Activated naive CD8-positive, alpha-beta T cell treated with anti-CD3 and anti-CD28 coated beads, Interleukin-2, amount 50 U/mL, for 24 hours (primary cell): ENCODE measurements at regions not wholly inside any gene's neighbourhood (a gene's known extent, or its start where the extent isn't known, plus 50 kb on each side); places are given as distances from the start of the nearest gene placed in this dataset.

ENCODE experiments used
- ATAC-seq: fragments of 150-1000 bp; cut with Tn5 transposase; one replicate; pipeline ENCODE4 v1.10.0; 2021
- DNase-seq: peaks from one replicate; pipeline ENCODE4 v3.0.0; 2021
- H3K27ac Mint-ChIP-seq: one replicate; pipeline ENCODE4 v1.8.0; 2021; ENCODE audit warnings: mild to moderate bottlenecking, mixed read lengths
- H3K27me3 Mint-ChIP-seq: one replicate; pipeline ENCODE4 v1.8.0; 2021; ENCODE audit warnings: mixed read lengths
- H3K36me3 Mint-ChIP-seq: one replicate; pipeline ENCODE4 v1.8.0; 2021; ENCODE audit warnings: low read depth, mixed read lengths
- H3K4me1 Mint-ChIP-seq: one replicate; pipeline ENCODE4 v1.8.0; 2021; ENCODE audit warnings: mixed read lengths
- H3K4me3 Mint-ChIP-seq: one replicate; pipeline ENCODE4 v1.8.0; 2021; ENCODE audit warnings: mild to moderate bottlenecking, moderate library complexity, mixed read lengths
- H3K9me3 Mint-ChIP-seq: one replicate; pipeline ENCODE4 v1.8.0; 2021; ENCODE audit warnings: mixed read lengths

DNA sequence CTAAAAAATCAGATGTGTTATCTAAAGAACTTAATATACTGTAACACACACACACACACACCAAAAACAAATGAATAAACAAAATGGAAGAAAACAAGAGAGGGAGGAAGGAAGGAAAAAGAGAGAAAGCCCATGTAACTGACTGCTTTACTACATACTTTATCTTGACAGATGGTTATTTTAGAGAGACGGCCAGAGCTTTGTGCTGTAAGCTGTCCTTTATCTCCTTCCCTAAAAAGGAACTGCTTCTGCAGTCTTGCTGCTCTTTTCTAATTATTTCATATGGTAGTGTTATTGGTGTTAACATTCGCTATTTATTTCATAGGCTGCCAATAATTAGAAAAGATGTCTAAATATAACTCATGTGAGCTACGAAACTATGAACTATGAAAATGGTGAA is 1384.6 kb downstream of the MRPL39 start:
- no peaks in the 10 kb centered on the region for H3K27me3 Mint-ChIP-seq
- ATAC-seq (no peak), DNase-seq (no peak)
- H3K36me3 Mint-ChIP-seq, result no peaks in the 10 kb centered on the region
- H3K9me3 Mint-ChIP-seq, result no peaks in the 10 kb centered on the region
- H3K4me3 Mint-ChIP-seq, result no peak overlapping the region
- no peak overlapping the region for H3K27ac Mint-ChIP-seq
- no peaks in the 10 kb centered on the region for H3K4me1 Mint-ChIP-seq

DNA sequence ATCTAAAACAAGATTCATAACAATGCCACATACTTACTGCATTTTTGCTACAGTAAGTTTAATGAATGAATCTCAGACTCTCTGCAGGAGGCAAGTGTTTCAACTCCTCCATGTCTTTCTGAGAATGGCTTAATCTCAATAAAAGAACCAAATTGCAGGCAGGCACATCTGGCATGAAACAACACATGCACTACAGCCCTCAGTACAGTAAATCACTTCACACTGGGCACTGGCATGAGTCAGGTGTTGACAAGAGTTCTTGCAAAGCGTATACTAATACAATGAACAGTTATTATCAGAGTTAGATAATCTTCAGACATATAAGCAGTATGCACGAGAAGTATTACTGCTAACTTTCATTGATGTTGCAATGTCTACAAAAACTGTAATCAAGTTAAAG is 1386.8 kb downstream of the MRPL39 start:
- ATAC-seq, result no peak
- no peak for DNase-seq
- Mint-ChIP-seq H3K27me3 (no peaks in the 10 kb centered on the region), H3K4me3 (no peak overlapping the region), H3K36me3 (no peaks in the 10 kb centered on the region), H3K27ac (no peak overlapping the region), H3K4me1 (no peaks in the 10 kb centered on the region), H3K9me3 (no peaks in the 10 kb centered on the region)

DNA sequence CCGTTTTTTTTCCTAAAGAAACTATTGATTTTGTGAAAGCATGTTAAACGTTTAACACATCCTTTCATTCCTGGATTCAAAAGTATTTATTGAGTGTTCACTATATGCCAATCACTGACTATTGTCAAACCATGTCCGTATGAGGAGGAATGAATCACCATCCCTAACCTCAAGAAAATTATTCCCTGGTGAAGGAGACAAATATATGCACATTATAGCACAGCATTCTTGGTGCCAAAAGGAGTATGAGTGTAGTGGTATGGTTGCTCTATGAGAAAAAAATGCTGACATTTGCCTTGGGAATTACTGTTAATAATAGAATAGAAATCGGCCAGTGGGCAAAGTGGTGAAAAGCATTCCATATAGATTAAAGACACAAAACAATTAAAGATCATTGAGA is 1390.1 kb downstream of the MRPL39 start:
- DNase-seq (no peak), ATAC-seq (no peak)
- no peak overlapping the region for H3K27ac Mint-ChIP-seq

DNA sequence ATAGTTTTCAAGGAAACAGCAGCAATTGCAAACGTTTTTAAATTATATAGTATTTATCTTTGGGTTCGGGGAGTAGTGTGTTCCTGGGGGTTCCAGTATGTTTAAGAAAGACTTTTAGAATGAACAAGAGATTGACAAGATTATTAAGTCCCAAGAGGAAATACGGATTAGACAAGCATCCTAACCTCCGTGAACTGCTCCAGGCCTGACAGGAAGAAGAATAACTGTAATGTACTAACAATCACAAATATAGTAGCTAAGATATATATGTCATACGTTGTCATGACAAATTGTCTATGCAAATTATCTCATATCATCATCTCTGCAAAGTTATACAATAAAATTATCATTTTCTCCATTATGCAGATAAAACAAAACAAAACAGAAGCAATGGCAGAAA is 1397.2 kb downstream of the MRPL39 start:
- DNase-seq (no peak), ATAC-seq (no peak)
- H3K4me3 Mint-ChIP-seq, result no peak overlapping the region
- no peaks in the 10 kb centered on the region for H3K27me3 Mint-ChIP-seq
- no peaks in the 10 kb centered on the region for H3K9me3 Mint-ChIP-seq
- H3K36me3 Mint-ChIP-seq, result no peaks in the 10 kb centered on the region
- H3K27ac Mint-ChIP-seq, result no peak overlapping the region
- H3K4me1 Mint-ChIP-seq, result no peaks in the 10 kb centered on the region

More for the DNA sequence above, 1390.1 kb downstream of the MRPL39 start:
- no peaks in the 10 kb centered on the region for H3K27me3 Mint-ChIP-seq
- no peaks in the 10 kb centered on the region for H3K36me3 Mint-ChIP-seq
- no peaks in the 10 kb centered on the region for H3K4me1 Mint-ChIP-seq
- no peak overlapping the region for H3K4me3 Mint-ChIP-seq
- H3K9me3 Mint-ChIP-seq, result no peaks in the 10 kb centered on the region

DNA sequence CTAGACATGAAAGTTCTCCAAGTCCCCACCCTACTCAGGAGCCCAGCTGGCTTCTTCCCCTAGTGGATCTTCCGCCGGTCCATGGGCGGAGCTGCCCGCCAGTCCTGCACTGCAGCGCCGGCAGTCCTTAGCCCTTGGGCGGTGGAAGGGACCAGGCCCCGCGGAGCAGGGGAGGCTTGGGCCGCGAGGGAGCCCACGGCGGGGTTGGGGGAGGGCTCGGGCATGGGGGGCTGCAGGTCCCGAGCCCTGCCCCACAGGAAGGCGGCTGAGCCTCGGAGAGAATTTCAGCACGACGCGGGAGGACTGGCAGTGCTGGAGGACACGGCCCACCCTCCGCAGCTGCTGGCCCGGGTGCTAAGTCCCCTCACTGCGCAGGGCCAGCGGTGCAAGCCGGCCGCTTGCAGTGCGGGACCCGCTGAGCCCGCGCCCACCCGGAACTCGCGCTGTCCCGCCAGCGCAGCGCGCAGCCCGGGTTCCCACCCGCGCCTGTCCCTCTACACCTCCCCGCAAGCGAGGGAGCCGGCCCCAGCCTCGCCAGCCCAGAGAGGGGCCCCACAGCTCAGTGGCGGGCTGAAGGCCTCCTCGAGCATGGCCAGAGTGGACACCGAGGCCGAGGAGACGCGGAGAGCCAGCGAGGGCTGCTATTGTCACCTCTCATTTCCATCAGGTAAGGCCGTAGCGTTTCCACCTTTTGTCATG is 1398.6 kb downstream of the MRPL39 start:
- no peak for ATAC-seq

DNA sequence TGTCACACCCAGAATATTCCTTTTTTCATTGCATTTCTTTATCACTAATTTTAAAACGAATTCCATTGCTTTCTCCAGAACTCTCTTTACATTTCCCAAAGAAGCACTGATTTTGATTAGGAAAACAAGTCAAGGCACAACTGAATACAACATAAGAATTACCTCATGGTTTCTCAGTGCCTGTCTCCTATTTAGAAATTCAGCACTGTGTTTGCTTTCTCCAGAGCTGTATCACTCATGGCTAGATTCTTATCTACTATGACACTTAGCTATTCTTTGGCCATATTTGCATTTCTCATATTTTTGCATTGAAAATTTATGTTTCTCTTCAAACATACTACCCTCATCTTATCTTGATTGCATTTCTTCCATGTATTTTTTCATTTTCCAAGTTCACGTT is 1402.0 kb downstream of the MRPL39 start:
- Mint-ChIP-seq H3K4me1 (no peaks in the 10 kb centered on the region), H3K4me3 (no peak overlapping the region), H3K27ac (no peak overlapping the region)

More for the DNA sequence above, 1398.6 kb downstream of the MRPL39 start:
- Mint-ChIP-seq H3K4me3 (no peak overlapping the region), H3K27ac (no peak overlapping the region), H3K36me3 (no peaks in the 10 kb centered on the region), H3K27me3 (no peaks in the 10 kb centered on the region), H3K9me3 (no peaks in the 10 kb centered on the region), H3K4me1 (no peaks in the 10 kb centered on the region)
- no peak for DNase-seq

DNA sequence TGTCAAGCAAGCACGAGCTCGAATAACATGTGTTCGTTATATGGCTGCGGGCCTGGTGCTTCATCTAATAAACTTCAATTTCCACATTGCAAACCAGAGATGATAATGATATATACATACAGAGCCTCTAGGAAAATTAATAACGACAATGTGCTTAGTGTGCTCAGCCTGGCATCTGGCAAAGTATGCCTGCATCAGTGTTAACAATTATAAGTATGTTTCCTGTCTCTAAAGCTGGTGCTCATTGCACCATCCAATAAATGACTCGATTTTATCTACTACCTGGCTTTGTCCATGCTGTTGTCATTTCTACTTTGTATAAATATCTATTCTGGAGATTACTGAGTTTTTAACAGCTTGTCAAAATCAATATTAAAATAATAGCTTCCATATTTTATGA is 1402.6 kb downstream of the MRPL39 start:
- no peaks in the 10 kb centered on the region for H3K27me3 Mint-ChIP-seq
- DNase-seq, result no peak
- H3K27ac Mint-ChIP-seq, result no peak overlapping the region
- ATAC-seq, result no peak
- no peak overlapping the region for H3K4me3 Mint-ChIP-seq
- no peaks in the 10 kb centered on the region for H3K36me3 Mint-ChIP-seq
- H3K9me3 Mint-ChIP-seq, result no peaks in the 10 kb centered on the region
- H3K4me1 Mint-ChIP-seq, result no peaks in the 10 kb centered on the region

More for the DNA sequence above, 1402.0 kb downstream of the MRPL39 start:
- no peaks in the 10 kb centered on the region for H3K27me3 Mint-ChIP-seq
- no peaks in the 10 kb centered on the region for H3K36me3 Mint-ChIP-seq
- DNase-seq, result no peak
- ATAC-seq, result no peak
- no peaks in the 10 kb centered on the region for H3K9me3 Mint-ChIP-seq

DNA sequence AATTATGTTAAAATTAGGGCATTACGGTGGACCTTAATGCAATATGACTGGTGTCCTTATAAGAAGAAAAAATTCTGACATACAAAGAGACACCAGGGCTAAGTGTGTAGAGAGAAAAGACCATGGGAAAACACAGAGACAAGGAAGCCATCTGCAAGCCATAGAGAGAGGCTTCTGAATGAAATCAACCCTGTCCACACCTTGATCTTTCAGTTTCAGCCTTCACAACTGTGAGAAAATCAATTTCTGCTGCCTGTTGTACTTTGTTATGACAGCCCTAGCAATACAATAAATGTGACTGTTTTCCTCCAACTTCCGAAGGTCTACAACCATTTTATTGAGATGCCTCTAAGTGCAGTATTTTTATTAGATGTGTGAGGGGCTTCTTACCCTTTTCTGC is 1407.2 kb downstream of the MRPL39 start:
- Mint-ChIP-seq H3K36me3 (no peaks in the 10 kb centered on the region), H3K9me3 (no peaks in the 10 kb centered on the region), H3K27me3 (no peaks in the 10 kb centered on the region), H3K4me3 (no peak overlapping the region), H3K27ac (no peak overlapping the region), H3K4me1 (no peaks in the 10 kb centered on the region)
- DNase-seq (no peak), ATAC-seq (no peak)

DNA sequence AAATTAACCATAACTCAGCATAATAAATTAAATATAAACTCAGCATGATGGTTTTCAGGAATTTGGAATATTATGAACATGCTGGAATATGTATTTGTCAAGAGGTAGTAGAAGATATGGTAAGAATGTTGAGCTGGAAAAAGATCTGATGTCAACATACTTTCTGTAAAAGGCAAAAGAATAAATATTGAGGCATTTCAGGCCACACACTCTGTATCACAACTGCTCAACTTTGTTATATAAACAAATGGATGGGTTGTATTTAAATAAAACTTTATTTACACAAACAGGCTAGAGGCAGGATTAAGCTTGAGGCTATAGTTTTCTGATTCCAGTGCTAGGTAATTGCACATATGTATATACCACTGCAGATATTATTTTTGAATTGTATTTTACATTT is 1409.4 kb downstream of the MRPL39 start:
- no peak for DNase-seq
- Mint-ChIP-seq H3K27me3 (no peaks in the 10 kb centered on the region), H3K4me3 (no peak overlapping the region), H3K27ac (no peak overlapping the region), H3K4me1 (no peaks in the 10 kb centered on the region), H3K9me3 (no peaks in the 10 kb centered on the region), H3K36me3 (no peaks in the 10 kb centered on the region)
- no peak for ATAC-seq

DNA sequence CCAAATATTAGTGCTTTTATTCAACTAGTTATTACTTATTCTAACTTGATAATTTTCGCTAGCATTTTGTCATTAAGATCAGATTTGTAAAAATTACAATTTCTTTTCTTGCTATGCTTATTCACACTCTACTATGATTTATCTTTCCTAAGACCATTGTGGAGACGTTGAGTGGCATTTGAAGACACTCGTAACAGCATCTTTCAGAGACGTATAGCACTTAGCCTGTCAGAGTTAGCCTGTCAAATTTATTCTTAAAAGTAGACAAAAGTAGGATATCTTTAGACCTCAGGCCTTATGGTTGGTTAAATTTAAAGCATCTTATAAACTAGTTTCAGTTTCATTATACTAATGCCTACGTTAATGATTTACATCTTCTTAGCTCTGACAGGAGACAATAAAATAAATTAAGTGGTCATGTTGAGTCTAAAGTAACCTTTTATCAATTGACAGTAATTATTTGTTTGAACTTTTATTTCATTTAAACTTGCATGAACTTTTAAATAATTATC is 1410.1 kb downstream of the MRPL39 start:
- no peak for ATAC-seq
- Mint-ChIP-seq H3K9me3 (no peaks in the 10 kb centered on the region), H3K27ac (no peak overlapping the region), H3K36me3 (no peaks in the 10 kb centered on the region), H3K4me3 (no peak overlapping the region), H3K4me1 (no peaks in the 10 kb centered on the region), H3K27me3 (no peaks in the 10 kb centered on the region)
- DNase-seq, result no peak

DNA sequence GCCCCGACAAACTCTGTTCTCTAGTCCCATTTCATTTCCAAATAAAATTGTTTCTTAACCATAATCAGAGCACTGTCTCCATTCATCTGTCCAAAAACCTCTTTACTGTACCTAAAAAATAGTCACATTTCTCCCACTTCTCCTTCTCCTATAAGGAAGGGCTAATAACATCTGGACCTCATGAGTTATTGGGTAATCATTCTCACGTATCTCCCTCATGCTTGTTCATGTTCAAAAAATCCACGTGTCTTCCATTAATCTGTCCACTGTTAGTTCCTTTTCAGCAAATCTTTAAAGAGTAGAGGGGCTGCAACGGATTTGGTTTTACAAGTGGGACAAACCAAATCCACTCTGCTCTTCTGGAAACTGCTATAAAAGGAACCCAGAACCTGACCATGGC is 1418.8 kb downstream of the MRPL39 start:
- Mint-ChIP-seq H3K4me3 (no peak overlapping the region), H3K9me3 (peaks cover 9% of the 10 kb centered on the region), H3K27me3 (no peaks in the 10 kb centered on the region), H3K4me1 (no peaks in the 10 kb centered on the region), H3K36me3 (no peaks in the 10 kb centered on the region), H3K27ac (no peak overlapping the region)
- ATAC-seq, result no peak
- DNase-seq, result no peak

DNA sequence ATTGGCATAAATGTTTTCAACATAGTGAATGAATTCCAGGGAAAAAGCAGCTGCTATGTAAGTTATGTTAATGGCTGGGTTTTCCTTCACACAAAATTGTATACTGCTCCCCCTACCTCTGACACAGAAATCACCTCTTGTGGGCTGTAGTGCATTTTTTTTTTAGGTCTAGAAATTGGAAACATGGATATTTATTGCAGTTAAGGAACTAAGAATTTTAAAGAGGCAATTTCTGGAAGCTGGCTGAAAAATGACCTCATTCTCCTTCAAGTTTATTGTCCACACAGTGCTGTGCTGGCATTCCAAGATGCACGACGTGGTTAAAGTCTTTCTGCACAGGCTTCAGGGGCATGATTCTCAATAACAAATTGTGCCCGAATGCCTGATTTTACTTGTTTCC is 1424.2 kb downstream of the MRPL39 start:
- no peak for ATAC-seq
- Mint-ChIP-seq H3K27ac (no peak overlapping the region), H3K4me1 (no peaks in the 10 kb centered on the region), H3K4me3 (no peak overlapping the region), H3K36me3 (no peaks in the 10 kb centered on the region), H3K27me3 (no peaks in the 10 kb centered on the region), H3K9me3 (peaks cover 26% of the 10 kb centered on the region)
- no peak for DNase-seq

DNA sequence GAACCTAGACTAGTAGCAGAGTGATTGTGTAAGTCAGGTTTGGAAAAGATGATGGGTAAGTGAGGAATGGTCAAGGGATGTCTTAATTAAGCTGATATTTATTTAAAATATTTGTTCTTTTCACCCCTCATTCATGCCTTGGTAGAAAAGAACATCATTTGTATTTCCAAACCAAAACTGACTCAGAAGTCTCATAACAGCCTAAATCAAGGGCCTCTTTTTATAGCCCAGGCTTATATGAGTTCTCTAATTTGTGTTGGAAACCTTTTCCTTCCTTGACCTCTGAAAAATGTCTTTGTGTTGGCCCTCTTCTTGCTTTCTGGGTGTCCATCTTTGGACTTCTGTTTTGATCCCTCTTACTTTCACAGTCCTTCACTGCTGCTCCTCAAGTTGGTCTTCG is 1428.2 kb downstream of the MRPL39 start:
- DNase-seq (no peak), ATAC-seq (no peak)
- Mint-ChIP-seq H3K9me3 (peaks cover 17% of the 10 kb centered on the region), H3K36me3 (no peaks in the 10 kb centered on the region), H3K27ac (no peak overlapping the region), H3K4me1 (no peaks in the 10 kb centered on the region), H3K4me3 (no peak overlapping the region), H3K27me3 (no peaks in the 10 kb centered on the region)

DNA sequence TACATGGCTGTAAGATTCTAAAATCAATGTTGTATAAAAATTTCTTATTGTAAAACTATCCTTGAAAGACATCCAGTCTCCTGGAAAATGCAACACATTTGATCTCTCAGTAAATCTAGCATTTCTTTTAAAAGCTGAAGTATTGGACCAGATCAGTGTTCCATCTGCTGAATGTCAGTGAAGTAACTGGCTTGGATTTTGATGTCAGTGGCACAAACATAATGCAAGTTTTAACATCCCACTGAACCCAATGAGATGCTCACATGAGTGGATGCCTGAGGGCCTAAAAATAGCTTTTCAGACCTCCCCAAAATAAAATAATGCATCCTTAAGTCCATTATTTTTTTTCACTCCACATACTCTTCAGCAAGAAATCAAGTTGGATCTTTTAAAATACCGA is 1432.2 kb downstream of the MRPL39 start:
- DNase-seq (no peak), ATAC-seq (no peak)
- Mint-ChIP-seq H3K36me3 (no peaks in the 10 kb centered on the region), H3K4me3 (no peak overlapping the region), H3K4me1 (no peaks in the 10 kb centered on the region), H3K27me3 (no peaks in the 10 kb centered on the region), H3K27ac (no peak overlapping the region), H3K9me3 (peaks cover 17% of the 10 kb centered on the region)

DNA sequence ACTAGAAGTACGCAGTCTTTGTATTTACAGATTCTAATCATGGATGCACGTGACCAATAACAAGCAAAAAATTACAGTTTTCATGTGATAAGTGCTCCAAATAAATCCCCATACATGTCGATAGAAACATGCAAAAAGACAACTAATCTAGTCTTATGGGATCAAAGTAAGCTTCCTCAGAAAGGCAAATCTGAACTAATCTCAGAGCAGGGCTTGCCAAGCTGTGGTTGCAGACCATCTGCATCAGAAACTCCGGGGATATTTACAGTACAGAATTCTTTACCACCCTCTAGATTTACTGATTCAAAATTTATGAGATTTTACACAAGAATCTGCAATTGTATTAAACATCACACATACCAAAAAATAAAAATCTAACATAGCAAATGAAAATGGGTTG is 1435.5 kb downstream of the MRPL39 start:
- Mint-ChIP-seq H3K36me3 (no peaks in the 10 kb centered on the region), H3K9me3 (no peaks in the 10 kb centered on the region), H3K27me3 (no peaks in the 10 kb centered on the region), H3K27ac (no peak overlapping the region), H3K4me3 (no peak overlapping the region), H3K4me1 (no peaks in the 10 kb centered on the region)
- ATAC-seq (no peak), DNase-seq (no peak)

DNA sequence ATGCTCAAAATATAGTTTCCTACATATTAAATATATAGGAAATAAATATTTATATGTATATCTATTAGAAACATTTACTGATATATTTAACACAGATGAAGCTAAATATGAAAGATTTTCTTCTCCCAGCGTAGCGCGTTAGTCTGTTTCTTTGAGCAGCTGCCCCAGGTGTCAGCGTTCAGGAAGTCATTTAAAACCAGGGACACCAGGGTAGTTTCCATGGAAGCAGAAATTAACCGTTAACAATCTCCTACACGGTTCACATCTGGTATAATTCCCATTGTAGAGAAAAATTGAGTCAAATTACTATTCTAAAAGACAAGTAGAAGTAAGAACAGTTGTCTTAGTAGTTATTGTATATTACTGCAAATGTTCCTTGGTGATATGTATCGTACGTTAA is 1443.7 kb downstream of the MRPL39 start:
- DNase-seq, result no peak
- no peaks in the 10 kb centered on the region for H3K9me3 Mint-ChIP-seq
- H3K4me1 Mint-ChIP-seq, result no peaks in the 10 kb centered on the region
- H3K27me3 Mint-ChIP-seq, result no peaks in the 10 kb centered on the region
- no peak overlapping the region for H3K27ac Mint-ChIP-seq
- no peaks in the 10 kb centered on the region for H3K36me3 Mint-ChIP-seq
- ATAC-seq, result no peak
- no peak overlapping the region for H3K4me3 Mint-ChIP-seq
